VCaP (cell line): ENCODE measurements at regions not wholly inside any gene's neighbourhood (a gene's known extent, or its start where the extent isn't known, plus 50 kb on each side); places are given as distances from the start of the nearest gene placed in this dataset.

Experiments used
- H3K27ac ChIP-seq: fragments of 450-650 bp; 2 replicates; pipeline ENCODE4 v1.5.1; 2017
- CTCF ChIP-seq: fragments of 450-650 bp; conservative IDR thresholded peaks from 2 replicates; pipeline ENCODE4 v1.5.1; 2017; ENCODE audit warnings: mild to moderate bottlenecking, moderate library complexity

GRCh38 chr2:18151237-18151636 lies 272.8 kb downstream of the KCNS3 start:
- no peak for TF ChIP-seq CTCF
- no peak overlapping the region for H3K27ac ChIP-seq

GRCh38 chr2:18149660-18150246 lies 271.3 kb downstream of the KCNS3 start:
- no peak overlapping the region for H3K27ac ChIP-seq
- peak; percentile 89 for TF ChIP-seq CTCF

GRCh38 chr2:18136881-18137475 lies 258.5 kb downstream of the KCNS3 start:
- H3K27ac ChIP-seq: no peak overlapping the region
- TF ChIP-seq CTCF: no peak

GRCh38 chr2:18133310-18133709 lies 254.8 kb downstream of the KCNS3 start:
- no peak overlapping the region for H3K27ac ChIP-seq
- TF ChIP-seq CTCF: no peak

GRCh38 chr2:18132697-18133096 lies 254.2 kb downstream of the KCNS3 start:
- no peak for TF ChIP-seq CTCF
- H3K27ac ChIP-seq: no peak overlapping the region

- H3K27ac ChIP-seq: no peak overlapping the region
- no peak for TF ChIP-seq CTCF
These were observed 253.3 kb downstream of the KCNS3 start for GRCh38 chr2:18131761-18132160.

GRCh38 chr2:18129348-18129747 lies 250.9 kb downstream of the KCNS3 start:
- TF ChIP-seq CTCF: no peak
- no peak overlapping the region for H3K27ac ChIP-seq
